B cell (primary cell): ENCODE measurements at regions not wholly inside any gene's neighbourhood (a gene's known extent, or its start where the extent isn't known, plus 50 kb on each side); places are given as distances from the start of the nearest gene placed in this dataset.
"Not testable (repeated sequence)": the region's sequence is repeated elsewhere in the genome, so short reads cannot be mapped to it uniquely, and the experiment has no call there.

Experiments
- CTCF ChIP-seq: fragments of 200-600 bp; IDR thresholded peaks from one replicate; pipeline ENCODE4 v1.8.0; 2022; ENCODE audit warnings: antibody characterized with exemption, mild to moderate bottlenecking
- EZH2 ChIP-seq: IDR thresholded peaks from 2 replicates; pipeline ENCODE4 v1.6.1; 2012; ENCODE audit warnings: borderline replicate concordance, low read depth, mild to moderate bottlenecking, moderate library complexity, low read length; ENCODE audit not compliant: insufficient read depth, poor library complexity, severe bottlenecking

GRCh38 chr10:21283053-21283452 lies 242.4 kb downstream of the SKIDA1 start:
- TF ChIP-seq CTCF, EZH2: not testable (repeated sequence)
